Germinal center (tissue), 1 donor: ENCODE measurements at regions not wholly inside any gene's neighbourhood (a gene's known extent, or its start where the extent isn't known, plus 50 kb on each side); places are given as distances from the start of the nearest gene placed in this dataset.
"Not testable (repeated sequence)": the region's sequence is repeated elsewhere in the genome, so short reads cannot be mapped to it uniquely, and the experiment has no call there.

ENCODE experiments used
- DNase-seq: peaks from one replicate; pipeline ENCODE4 v3.0.0; 2012; ENCODE audit warnings: mixed read lengths, low spot score

- DNase-seq, result no peak
Observed at GRCh38 chr15:98330258-98330657, 318.1 kb upstream of the IGF1R start.

- no peak for DNase-seq
Observed at GRCh38 chr15:98330692-98331435, 317.5 kb upstream of the IGF1R start.

GRCh38 chr15:98331676-98332075, 316.7 kb upstream of the IGF1R start:
- no peak for DNase-seq

DNA sequence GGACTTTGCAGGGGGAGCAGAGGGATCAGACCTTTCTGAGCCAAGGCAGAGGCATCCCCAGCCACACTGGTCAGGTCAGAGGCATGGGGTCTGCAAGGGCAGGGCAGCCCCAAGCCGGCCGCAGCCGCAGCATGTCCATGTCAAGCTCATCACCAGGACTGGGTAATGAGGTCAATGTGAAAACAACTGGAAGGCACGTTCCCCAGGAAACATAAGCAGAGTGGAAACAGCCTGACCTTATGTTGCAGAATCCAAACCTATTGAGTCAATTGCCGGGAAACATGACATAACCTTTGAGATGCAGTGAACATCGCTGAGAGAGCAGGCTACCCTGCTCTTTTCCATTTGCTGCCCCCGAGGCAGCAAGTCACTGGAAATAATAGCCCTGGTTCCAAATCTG, 315.1 kb upstream of the IGF1R start:
- no peak for DNase-seq

DNA sequence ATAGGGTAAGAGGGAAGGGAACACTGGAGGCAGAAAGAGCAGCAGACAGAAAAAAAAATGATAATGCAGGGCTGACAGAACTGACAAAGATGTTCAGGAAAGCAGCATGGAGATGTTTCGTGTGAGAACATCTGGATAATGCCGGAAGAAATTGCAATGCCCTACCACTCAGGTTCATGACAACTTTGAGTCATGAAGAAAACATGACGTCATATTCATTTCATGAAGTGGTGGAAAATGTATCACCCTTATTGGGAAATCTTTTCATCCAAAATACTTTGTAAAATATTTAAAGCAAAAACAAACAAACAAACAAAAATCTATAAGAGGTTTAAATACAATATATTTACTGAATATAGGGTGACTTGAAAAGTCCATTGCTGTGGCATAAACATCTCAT, 305.4 kb upstream of the IGF1R start:
- no peak for DNase-seq

- no peak for DNase-seq
Observed at GRCh38 chr15:98344591-98344990, 303.7 kb upstream of the IGF1R start.

DNA sequence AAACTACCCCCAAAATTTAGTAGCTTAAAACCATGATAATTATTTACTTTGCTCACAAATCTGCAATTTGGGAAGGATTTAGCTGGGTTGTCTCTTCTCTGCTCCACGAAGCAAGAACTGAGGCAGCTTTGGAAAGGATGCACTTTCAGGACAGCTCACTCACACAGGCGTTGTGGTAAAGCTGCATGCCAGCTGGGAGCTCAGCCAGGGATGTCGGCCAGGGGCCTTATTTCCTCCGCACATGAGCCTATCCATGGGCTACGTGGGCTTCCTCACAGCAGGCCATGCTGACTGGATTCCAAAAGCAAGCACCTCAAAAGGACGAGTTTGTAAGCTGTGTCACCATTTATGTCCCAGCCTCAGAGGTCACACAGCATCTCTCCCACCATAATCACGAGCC, 301.3 kb upstream of the IGF1R start:
- DNase-seq, result no peak

- no peak for DNase-seq
Observed at GRCh38 chr15:98347866-98348265, 300.5 kb upstream of the IGF1R start.

- DNase-seq, result no peak
Observed at GRCh38 chr15:98350276-98350675, 298.1 kb upstream of the IGF1R start.

DNA sequence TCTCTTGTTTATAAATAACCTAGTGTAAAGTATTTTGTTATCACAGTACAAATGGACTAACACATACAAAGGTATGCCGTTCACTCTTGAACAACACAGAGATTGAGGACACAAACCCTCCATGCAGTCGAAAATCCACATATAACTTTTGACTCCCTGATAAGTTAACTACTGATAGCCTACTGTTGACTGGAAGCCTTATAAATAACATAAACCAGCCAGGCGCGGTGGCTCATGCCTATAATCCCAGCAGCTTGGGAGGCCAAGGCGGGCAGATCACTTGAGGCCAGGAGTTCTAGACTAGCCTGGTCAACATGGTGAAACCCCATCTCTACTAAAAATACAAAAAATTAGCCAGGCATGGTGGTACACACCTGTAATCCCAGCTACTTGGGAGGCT, 290.1 kb upstream of the IGF1R start:
- not testable (repeated sequence) for DNase-seq

DNA sequence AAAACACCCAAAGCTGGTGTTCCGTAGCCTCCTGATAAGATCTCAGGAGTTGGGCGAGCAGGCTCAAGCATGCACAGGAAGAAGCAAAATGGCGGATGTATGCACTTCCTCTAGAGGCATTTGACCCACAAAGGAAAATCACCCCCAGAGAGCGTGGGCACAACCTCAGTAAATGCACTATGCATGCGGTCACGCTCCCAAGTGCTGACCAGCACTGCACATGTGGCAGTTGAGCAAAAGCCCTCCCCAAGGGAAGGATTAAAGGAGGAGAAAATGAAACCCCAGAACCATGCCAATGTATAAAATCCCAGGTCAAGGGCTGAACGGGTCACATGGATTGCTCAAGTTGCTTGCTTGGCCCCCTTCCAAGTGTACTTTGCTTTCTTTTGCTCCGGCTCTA, 289.4 kb upstream of the IGF1R start:
- no peak for DNase-seq

DNA sequence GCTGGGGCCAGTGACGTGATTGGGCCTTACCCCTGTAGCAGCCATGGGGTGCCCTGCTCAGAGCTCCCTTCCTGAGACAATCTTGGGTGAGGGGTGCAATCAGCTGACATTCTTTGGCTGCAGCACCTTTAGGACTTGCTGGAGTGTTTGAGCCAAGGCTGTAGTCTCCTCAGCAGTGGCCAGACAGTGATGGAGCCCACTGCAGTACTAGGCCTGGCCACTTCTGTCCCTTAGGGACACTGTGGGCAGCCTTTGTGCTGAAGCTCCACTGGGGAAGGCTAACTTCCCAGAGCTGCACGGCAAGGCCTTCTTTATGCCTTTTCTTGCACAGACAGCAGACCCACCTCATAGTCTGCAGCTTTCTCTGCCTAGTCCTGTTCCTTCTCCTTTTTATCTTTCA, 284.9 kb upstream of the IGF1R start:
- DNase-seq, result no peak

GRCh38 chr15:98363955-98364354, 284.4 kb upstream of the IGF1R start:
- DNase-seq, result no peak

GRCh38 chr15:98369081-98369716, 279.1 kb upstream of the IGF1R start:
- no peak for DNase-seq

DNA sequence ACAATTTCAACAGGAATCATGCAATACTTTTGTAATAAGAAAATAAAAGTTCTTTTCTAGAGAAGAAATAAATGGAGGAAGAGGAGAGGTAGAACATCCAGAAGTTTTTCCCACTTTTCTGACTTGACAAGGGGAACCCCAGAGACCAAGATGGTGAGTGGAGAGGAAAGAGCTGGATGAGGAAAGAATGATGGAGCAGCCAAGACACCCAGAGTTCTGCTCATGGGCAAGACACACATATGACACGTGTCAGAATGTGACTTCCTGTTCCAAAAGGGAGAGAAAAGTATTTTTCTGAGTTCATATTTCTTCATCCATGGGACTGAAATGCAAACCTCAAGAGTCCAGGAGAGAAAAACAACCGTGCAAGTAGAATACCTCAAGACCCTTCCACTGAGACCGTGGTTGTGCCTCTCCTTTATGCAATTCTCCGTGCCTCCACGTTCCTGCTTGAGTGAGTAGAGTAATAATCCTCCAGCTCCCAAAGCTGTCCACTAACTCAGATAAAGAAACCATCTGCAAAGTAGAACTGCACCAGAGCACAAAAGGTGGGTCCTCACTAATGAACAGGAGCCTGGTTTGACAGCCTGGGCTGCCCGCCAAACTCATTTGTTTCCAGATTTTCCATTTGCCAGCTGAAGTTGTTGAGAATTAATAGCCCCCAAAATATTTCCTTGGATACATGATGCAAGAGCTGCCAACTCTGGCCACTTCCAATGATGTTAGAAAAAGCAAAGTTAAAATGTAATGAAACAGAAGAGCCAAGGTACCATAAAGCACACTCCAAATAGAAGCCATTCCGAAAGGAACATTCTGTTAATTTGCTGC, 272.6 kb upstream of the IGF1R start:
- no peak for DNase-seq

- DNase-seq, result no peak
Observed at GRCh38 chr15:98380721-98381120, 267.6 kb upstream of the IGF1R start.

- no peak for DNase-seq
Observed at GRCh38 chr15:98381446-98381845, 266.9 kb upstream of the IGF1R start.

DNA sequence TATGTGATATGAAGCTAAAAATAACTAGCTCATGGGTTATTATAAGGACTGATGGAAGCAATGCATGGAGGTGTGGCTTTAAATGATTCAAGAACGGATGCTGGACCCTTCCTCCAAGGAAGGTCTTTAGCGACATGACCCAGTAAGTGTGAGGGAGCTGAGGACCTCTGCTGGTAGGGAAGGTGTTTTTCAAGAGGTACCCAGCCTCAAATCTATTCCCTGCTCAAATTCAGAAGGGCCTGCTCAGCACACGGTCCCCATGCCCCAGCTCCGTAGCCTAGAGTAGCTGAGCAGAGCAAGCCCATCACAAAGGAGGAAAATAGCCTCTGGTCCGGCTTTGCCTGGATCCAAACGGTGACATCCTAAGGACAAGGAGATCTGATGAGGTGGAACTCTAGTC, 266.2 kb upstream of the IGF1R start:
- DNase-seq, result no peak

DNA sequence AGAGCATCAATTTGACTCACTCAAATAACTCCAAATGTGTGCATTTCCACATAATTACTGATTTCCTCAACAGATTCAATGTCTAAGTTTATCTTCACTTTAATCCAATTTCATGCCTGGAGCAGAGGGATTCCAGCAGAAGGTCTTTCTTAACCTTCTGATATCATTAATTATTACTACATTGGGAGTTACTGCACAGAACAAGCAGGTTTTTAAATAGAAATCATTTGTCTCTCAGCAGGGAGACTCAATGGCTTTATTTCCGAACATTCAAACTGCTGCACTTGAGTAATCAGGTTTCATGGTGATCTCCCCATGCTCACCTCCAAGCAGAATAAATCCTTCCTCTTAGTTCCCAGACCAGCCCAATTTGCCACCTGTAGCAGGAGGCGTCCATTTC, 264.8 kb upstream of the IGF1R start:
- no peak for DNase-seq

- DNase-seq, result no peak
Observed at GRCh38 chr15:98384328-98385029, 263.9 kb upstream of the IGF1R start.

GRCh38 chr15:98385752-98386381, 262.5 kb upstream of the IGF1R start:
- DNase-seq, result no peak

GRCh38 chr15:98386561-98386960, 261.8 kb upstream of the IGF1R start:
- no peak for DNase-seq
